ENCODE measurements at regions not wholly inside any gene's neighbourhood (a gene's known extent, or its start where the extent isn't known, plus 50 kb on each side); places are given as distances from the start of the nearest gene placed in this dataset.

GRCh38 chr19:29376855-29377354 lies 148.9 kb upstream of the VSTM2B start:
- TF ChIP-seq, protein P1, sequence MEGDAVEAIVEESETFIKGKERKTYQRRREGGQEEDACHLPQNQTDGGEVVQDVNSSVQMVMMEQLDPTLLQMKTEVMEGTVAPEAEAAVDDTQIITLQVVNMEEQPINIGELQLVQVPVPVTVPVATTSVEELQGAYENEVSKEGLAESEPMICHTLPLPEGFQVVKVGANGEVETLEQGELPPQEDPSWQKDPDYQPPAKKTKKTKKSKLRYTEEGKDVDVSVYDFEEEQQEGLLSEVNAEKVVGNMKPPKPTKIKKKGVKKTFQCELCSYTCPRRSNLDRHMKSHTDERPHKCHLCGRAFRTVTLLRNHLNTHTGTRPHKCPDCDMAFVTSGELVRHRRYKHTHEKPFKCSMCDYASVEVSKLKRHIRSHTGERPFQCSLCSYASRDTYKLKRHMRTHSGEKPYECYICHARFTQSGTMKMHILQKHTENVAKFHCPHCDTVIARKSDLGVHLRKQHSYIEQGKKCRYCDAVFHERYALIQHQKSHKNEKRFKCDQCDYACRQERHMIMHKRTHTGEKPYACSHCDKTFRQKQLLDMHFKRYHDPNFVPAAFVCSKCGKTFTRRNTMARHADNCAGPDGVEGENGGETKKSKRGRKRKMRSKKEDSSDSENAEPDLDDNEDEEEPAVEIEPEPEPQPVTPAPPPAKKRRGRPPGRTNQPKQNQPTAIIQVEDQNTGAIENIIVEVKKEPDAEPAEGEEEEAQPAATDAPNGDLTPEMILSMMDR (IDR thresholded peaks at IDR 0.05): no peak
- no peak overlapping the region for H3K4me3 ChIP-seq
- no peak overlapping the region for H3K27ac ChIP-seq
- no peak for DNase-seq (ENCODE audit: low spot score)

- no peak overlapping the region for H3K4me3 ChIP-seq
- TF ChIP-seq, protein P1 (IDR thresholded peaks at IDR 0.05): no peak
- H3K27ac ChIP-seq: no peak overlapping the region
- no peak for DNase-seq (ENCODE audit: low spot score)
These were observed 147.7 kb upstream of the VSTM2B start for GRCh38 chr19:29378126-29378525.

DNA sequence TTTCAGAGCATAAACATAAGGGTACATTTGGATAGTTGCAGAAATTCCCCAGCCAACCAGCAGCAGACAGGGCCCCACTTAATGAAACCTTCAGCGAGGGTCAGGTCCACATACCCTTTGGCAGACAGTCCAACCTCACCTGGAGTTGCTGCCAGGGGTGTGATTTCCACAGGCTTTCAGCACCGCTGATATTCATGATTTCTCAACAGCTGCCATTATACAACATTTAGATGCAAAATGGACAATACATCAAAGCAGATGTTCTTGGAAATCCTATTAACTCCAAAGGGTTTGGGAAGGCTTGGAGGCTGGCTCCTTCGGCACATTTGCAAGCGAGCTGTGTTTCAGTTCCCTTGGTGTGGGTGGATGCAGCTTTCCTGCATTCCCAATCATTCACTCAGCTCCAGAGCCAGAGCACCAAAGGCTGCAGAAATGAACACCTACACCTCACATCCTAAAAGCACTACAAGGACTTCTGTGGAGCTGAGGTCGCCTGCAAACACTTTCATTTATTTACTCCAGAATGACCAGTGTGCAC lies 147.2 kb upstream of the VSTM2B start:
- H3K4me3 ChIP-seq: no peak overlapping the region
- TF ChIP-seq, protein P1 (IDR thresholded peaks at IDR 0.05): no peak
- DNase-seq (ENCODE audit: low spot score): peak; percentile 21
- no peak overlapping the region for H3K27ac ChIP-seq

GRCh38 chr19:29379257-29380021 lies 146.4 kb upstream of the VSTM2B start:
- Histone ChIP-seq H3K27ac (no peak overlapping the region), H3K4me3 (no peak overlapping the region)
- peak; percentile 55 for DNase-seq (ENCODE audit: low spot score)
- TF ChIP-seq, protein P1 (IDR thresholded peaks at IDR 0.05): no peak

DNA sequence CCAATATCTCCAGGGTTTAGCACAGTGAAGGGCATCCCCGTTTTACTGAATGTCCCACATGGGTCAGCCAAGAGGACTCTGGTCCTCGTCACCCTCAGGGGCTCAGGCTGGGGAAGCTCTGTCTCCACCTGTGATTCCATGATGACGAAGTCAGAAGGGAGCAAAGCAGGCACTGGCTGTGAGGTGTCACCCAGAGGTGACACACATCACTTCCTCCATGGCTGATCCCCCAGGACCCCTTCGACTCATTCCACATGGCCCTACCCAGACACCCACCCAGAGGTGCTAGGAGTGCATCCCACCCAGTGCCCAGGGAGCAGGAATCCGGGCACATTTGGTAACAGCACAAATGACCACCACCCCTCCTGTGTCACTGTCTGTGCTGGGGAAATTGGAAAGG lies 145.2 kb upstream of the VSTM2B start:
- TF ChIP-seq, protein P1 (IDR thresholded peaks at IDR 0.05): no peak
- DNase-seq (ENCODE audit: low spot score): peak; percentile 69

DNA sequence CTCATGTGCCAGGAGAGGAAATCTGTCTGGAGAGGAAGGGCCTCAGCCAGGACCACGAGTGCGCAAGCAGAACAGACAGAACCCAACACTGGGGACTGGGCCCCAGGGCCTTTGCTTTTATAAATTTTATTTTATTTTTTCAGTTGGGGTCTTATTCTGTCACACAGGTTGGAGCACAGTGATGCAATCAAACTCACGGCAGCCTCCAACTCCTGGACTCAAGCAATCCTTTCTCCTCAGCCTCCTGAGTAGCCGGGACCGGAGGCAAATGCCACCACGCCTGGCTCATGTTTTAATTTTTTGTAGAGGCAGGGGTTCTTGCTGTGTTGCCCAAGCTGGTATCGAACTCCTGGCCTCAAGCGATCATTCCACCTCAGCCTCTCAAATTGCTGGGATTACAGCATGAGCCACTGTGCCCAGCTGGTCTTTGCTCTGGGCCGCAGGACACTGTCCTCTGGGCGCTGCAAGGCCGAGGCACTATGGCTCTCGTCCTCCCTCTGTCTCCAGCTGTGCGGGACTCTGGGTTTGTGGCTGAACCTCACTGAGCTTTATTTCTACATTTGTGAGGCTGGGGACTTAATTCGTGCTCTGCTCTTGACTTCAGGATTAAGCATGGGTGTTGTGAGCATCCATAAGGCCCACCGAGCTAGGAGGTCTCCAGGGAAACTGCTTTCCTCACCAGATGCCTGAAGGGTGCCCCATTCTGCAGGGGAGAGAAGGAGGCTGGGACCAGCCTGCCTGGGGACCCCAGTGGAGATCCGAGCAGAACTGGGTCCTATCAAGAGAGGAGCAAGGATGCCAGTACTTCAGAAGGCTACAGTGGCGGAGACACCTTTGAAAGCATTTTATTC lies 144.2 kb upstream of the VSTM2B start:
- TF ChIP-seq, protein P1 (IDR thresholded peaks at IDR 0.05): no peak
- Histone ChIP-seq H3K27ac (no peak overlapping the region), H3K4me3 (no peak overlapping the region)
- DNase-seq (ENCODE audit: low spot score): peak; percentile 46

More for the DNA sequence above, 145.2 kb upstream of the VSTM2B start:
- H3K4me3 ChIP-seq: no peak overlapping the region
- no peak overlapping the region for H3K27ac ChIP-seq
